ENCODE measurements at regions not wholly inside any gene's neighbourhood (a gene's known extent, or its start where the extent isn't known, plus 50 kb on each side); places are given as distances from the start of the nearest gene placed in this dataset.

DNA sequence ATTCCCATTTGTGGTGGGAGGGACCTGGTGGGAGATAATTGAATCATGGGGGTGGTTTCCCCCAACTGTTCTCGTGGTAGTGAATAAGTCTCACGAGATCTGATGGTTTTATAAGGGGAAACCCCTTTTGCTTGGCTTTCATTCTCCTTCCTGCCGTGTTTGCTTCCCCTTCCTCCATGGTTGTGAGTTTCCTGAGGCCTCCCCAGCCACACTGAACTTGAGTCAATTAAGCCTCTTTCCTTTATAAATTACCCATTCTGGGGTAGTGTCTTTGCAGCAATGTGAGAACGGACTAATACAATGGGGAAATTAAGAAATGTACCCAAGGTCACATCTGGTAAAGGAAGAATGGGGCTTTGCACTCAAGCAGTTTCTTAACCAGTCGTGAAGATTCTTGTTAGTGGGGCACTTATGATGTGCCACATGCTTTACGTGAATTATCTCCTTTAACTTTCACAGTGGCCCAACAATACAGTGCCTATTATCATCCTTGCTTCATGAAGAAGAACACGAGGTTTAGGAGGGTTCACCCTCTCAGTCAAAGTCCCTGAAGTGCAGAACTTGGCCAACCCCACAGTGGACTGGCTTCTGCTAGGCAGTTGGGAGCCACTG, 234.3 kb downstream of the EFCAB11 start:
- ChIA-PET POLR2A (no interaction called here), SMC1A (ENCODE audit: uncharacterized antibody, unreplicated experiment) (no interaction called here), CTCF (no interaction called here), RAD21 (ENCODE audit: unreplicated experiment) (no interaction called here)
- Histone ChIP-seq H3K4me1 (ENCODE audit: control insufficient read depth, insufficient read depth, low read length) (peaks cover 24% of the 10 kb centered on the region), H3K36me3 (ENCODE audit: control insufficient read depth in 2 of 2, insufficient read depth in 2 of 2, low read length in 1 of 2) (no peaks in the 10 kb centered on the region), H3K4me3 (no peak overlapping the region), H3K9me3 (replicated peaks; ENCODE audit: control insufficient read depth, insufficient read depth, low read length) (no peaks in the 10 kb centered on the region), H4K20me1 (ENCODE audit: control insufficient read depth, insufficient read depth) (no peaks in the 10 kb centered on the region), H3K79me2 (ENCODE audit: control insufficient read depth, insufficient read depth, low read length) (no peaks in the 10 kb centered on the region), H3K9ac (ENCODE audit: control insufficient read depth, insufficient read depth, low read length) (no peak overlapping the region), H3K27me3 (replicated peaks in 1 of 2; ENCODE audit: control insufficient read depth in 2 of 2, insufficient read depth in 2 of 2, low read length in 1 of 2) (no peaks in the 10 kb centered on the region), H3K4me2 (ENCODE audit: control insufficient read depth, insufficient read depth) (peak overlapping the region; percentile 38; the same call in 1 of the 2 replicates), H2AFZ (ENCODE audit: control insufficient read depth, low read depth, low read length) (peak overlapping the region; percentile 53), H3K27ac (ENCODE audit: control insufficient read depth, insufficient read depth) (no peak overlapping the region)
- ATAC-seq = peak; percentile 14; the same call in 1 of the 3 replicates
- no peak for DNase-seq (ENCODE audit: low read depth, low spot score)
- TF ChIP-seq BCL3 (IDR thresholded peaks at IDR 0.05; ENCODE audit: borderline replicate concordance, insufficient read depth, low read depth, low read length, poor library complexity, severe bottlenecking) (no peak), RBBP5 (conservative IDR thresholded peaks at IDR 0.05) (no peak), ZBTB33 (IDR thresholded peaks at IDR 0.05) (no peak), JUNB (IDR thresholded peaks at IDR 0.05) (no peak)
- intact Hi-C loops (cut with micrococcal nuclease; ENCODE audit: unreplicated experiment) (no loop called here), in situ Hi-C loops (cut with MboI) (no loop called here)
- WGBS (ENCODE audit: insufficient coverage, insufficient replicate concordance, low lambda C conversion rate, missing lambda C conversion rate) = 42% methylated on average over 7 of the region's 7 CpGs
- BruUV-seq (replicated peaks) = no TSS peak
- no peak for FAIRE-seq

All from GM12878 (cell line).